ENCODE measurements at regions not wholly inside any gene's neighbourhood (a gene's known extent, or its start where the extent isn't known, plus 50 kb on each side); places are given as distances from the start of the nearest gene placed in this dataset.
A peak's percentile ranks its signal among the peaks of the same experiment; 100 is the strongest.

- no peaks in the 10 kb centered on the region for H3K79me2 ChIP-seq (ENCODE audit: control insufficient read depth in 1 of 2, insufficient read depth in 2 of 2, low read length in 2 of 2)
- no peak overlapping the region for H3K4ac ChIP-seq (replicated peaks; ENCODE audit: insufficient read length, low read depth, low read length)
- H3K27me3 ChIP-seq (replicated peaks in 1 of 4; ENCODE audit: control insufficient read depth in 3 of 4, extremely low read depth in 1 of 4, insufficient read depth in 3 of 4, low read length in 3 of 4), result no peaks in the 10 kb centered on the region
- H3K9me3 ChIP-seq (ENCODE audit: insufficient read depth in 2 of 2, low read depth in 1 of 2, low read length in 1 of 2), result no peaks in the 10 kb centered on the region
- H3K9ac ChIP-seq (replicated peaks in 1 of 4; ENCODE audit: extremely low read depth in 1 of 4, low read depth in 3 of 4, low read length in 3 of 4), result no peak overlapping the region
- H3K56ac ChIP-seq (replicated peaks; ENCODE audit: insufficient read length, low read depth, low read length), result no peak overlapping the region
- H4K5ac ChIP-seq (ENCODE audit: insufficient read length, low read depth, low read length), result no peak overlapping the region
- FAIRE-seq (peak; percentile 70), DNase-seq (ENCODE audit: low read depth in 1 of 2, low spot score in 2 of 2) (no peak)
- TF ChIP-seq MAX (IDR thresholded peaks at IDR 0.05) (no peak), POLR2A (IDR thresholded peaks at IDR 0.05; ENCODE audit: control extremely low read depth in 1 of 2, low read depth in 2 of 2, low read length in 2 of 2) (no peak), BCL11A (IDR thresholded peaks at IDR 0.05; ENCODE audit: low read depth in 2 of 2, low read length in 2 of 2) (no peak), NRF1 (IDR thresholded peaks at IDR 0.05; ENCODE audit: low read depth, low read length) (no peak), RAD21 (IDR thresholded peaks at IDR 0.05 in 1 of 2, conservative IDR thresholded peaks at IDR 0.05 in 1 of 2; ENCODE audit: low read depth in 2 of 2, low read length in 2 of 2) (peak; percentile 65 to 71), GTF2F1 (IDR thresholded peaks at IDR 0.05; ENCODE audit: borderline replicate concordance, low read depth, low read length) (no peak), CTCF (IDR thresholded peaks at IDR 0.05; ENCODE audit: control extremely low read depth in 1 of 3, insufficient read depth in 1 of 3, low read depth in 1 of 3, low read length in 3 of 3) (peak in 2 of 3 experiments; percentile 52; a peak in 3 of 4 replicates), ZNF274 (IDR thresholded peaks at IDR 0.05; ENCODE audit: borderline replicate concordance, extremely low read depth, low read length) (no peak), SIX5 (IDR thresholded peaks at IDR 0.05; ENCODE audit: low read depth, low read length) (no peak), RBBP5 (IDR thresholded peaks at IDR 0.05; ENCODE audit: borderline replicate concordance, low read depth, low read length) (no peak), YY1 (IDR thresholded peaks at IDR 0.05; ENCODE audit: low read depth, low read length) (no peak), PHF8 (conservative IDR thresholded peaks at IDR 0.05; ENCODE audit: low read depth, low read length) (no peak)
- H3K23ac ChIP-seq (ENCODE audit: insufficient read length), result no peak overlapping the region
- H4K91ac ChIP-seq (replicated peaks; ENCODE audit: insufficient read length, low read length), result no peak overlapping the region
- H4K20me1 ChIP-seq (replicated peaks in 1 of 2; ENCODE audit: control insufficient read depth in 1 of 2, insufficient read depth in 2 of 2, low read length in 2 of 2), result no peaks in the 10 kb centered on the region
- H3K18ac ChIP-seq (ENCODE audit: extremely low read depth, low read length), result no peak overlapping the region
- POLR2A ChIA-PET (ENCODE audit: partially characterized antibody), result no interaction called here
- H3K23me2 ChIP-seq (ENCODE audit: low read depth, low read length), result no peaks in the 10 kb centered on the region
- H2BK15ac ChIP-seq (ENCODE audit: low read length), result no peak overlapping the region
- no peak overlapping the region for H2BK20ac ChIP-seq (ENCODE audit: low read length)
- CTCF ChIA-PET (ENCODE audit: partially characterized antibody), result interaction anchor here (0.6 to 3.5 kb wide), 28 partner anchors 10 to 1028 kb away, joined by 3 to 21 read pairs (median 3); no protein-coding TSS in a partner anchor
- H3K4me2 ChIP-seq (ENCODE audit: insufficient read depth in 1 of 2, low read depth in 2 of 2, low read length in 2 of 2), result no peak overlapping the region
- H3K14ac ChIP-seq (ENCODE audit: insufficient read length), result no peak overlapping the region
- no peak overlapping the region for H2AK5ac ChIP-seq (ENCODE audit: low read depth, low read length)
- no peak overlapping the region for H4K8ac ChIP-seq (ENCODE audit: extremely low read depth, insufficient read depth, low read length)
- H3K79me1 ChIP-seq (ENCODE audit: low read depth, low read length), result no peaks in the 10 kb centered on the region
- H2AFZ ChIP-seq (ENCODE audit: low read length), result peak overlapping the region; percentile 46; the same call in 1 of the 2 replicates
- no peak overlapping the region for H2BK12ac ChIP-seq (ENCODE audit: low read depth, low read length)
- no peaks in the 10 kb centered on the region for H3K36me3 ChIP-seq (ENCODE audit: control insufficient read depth in 2 of 4, insufficient read depth in 4 of 4, low read length in 3 of 4)
- H3K4me1 ChIP-seq (replicated peaks in 1 of 4; ENCODE audit: control insufficient read depth in 3 of 4, insufficient read depth in 4 of 4, low read length in 3 of 4), result peaks cover 0 to 4% (median 1%) of the 10 kb centered on the region in 4 experiments; a peak in 3 of 7 replicates
- no peak overlapping the region for H3K4me3 ChIP-seq (ENCODE audit: extremely low read depth in 1 of 4, insufficient read depth in 2 of 4, low read depth in 3 of 4, low read length in 4 of 4)
- no peak overlapping the region for H3K27ac ChIP-seq (ENCODE audit: low read depth, low read length)
- no peak overlapping the region for H2BK120ac ChIP-seq (replicated peaks; ENCODE audit: low read depth, low read length)
- no peak overlapping the region for H2BK5ac ChIP-seq (ENCODE audit: low read depth, low read length)
These were observed 172.2 kb upstream of the DDHD1 start for GRCh38 chr14:53325176-53325806.

Data from H1 (cell line).